ENCODE measurements at regions not wholly inside any gene's neighbourhood (a gene's known extent, or its start where the extent isn't known, plus 50 kb on each side); places are given as distances from the start of the nearest gene placed in this dataset.

DNA sequence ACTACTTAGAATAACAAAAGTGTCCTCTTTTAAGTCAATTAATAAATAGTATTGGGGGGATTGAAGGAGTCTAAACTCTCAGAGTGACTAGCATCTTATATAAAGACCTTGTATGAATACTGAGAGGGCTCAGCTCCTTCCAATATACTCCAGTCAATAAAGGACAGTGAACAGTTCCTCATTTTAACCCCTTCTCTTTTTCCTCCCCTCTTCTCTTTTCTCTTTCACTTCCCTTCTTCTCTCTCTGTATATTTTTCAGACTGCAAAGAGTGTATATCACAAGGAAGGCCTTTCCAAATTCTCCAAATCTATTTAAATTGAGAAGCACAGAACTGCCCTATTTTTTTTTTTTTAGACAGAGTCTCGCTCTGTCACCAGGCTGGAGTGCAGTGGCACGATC is 99.5 kb downstream of the CD164 start:
- no peak for DNase-seq (ENCODE audit: low read depth, low spot score)
- Histone ChIP-seq H3K9ac (ENCODE audit: insufficient read length, low read depth) (no peak overlapping the region), H3K9me3 (ENCODE audit: insufficient read depth, low read length) (no peaks in the 10 kb centered on the region), H3K4me3 (ENCODE audit: insufficient read length, low read depth) (no peak overlapping the region), H3K36me3 (ENCODE audit: insufficient read depth, insufficient read length, low read length) (no peaks in the 10 kb centered on the region), H3K4me1 (ENCODE audit: insufficient read depth, insufficient read length) (no peaks in the 10 kb centered on the region), H3K27me3 (ENCODE audit: insufficient read depth, insufficient read length) (no peaks in the 10 kb centered on the region)
- no peak for TF ChIP-seq ZNF274 (IDR thresholded peaks at IDR 0.05; ENCODE audit: low read depth, low read length)
- TF ChIP-seq YY1 (IDR thresholded peaks at IDR 0.05; ENCODE audit: insufficient read depth, insufficient read length), result no peak
- TF ChIP-seq SUZ12 (IDR thresholded peaks at IDR 0.05; ENCODE audit: extremely low read depth, insufficient read depth, insufficient read length), result no peak

DNA sequence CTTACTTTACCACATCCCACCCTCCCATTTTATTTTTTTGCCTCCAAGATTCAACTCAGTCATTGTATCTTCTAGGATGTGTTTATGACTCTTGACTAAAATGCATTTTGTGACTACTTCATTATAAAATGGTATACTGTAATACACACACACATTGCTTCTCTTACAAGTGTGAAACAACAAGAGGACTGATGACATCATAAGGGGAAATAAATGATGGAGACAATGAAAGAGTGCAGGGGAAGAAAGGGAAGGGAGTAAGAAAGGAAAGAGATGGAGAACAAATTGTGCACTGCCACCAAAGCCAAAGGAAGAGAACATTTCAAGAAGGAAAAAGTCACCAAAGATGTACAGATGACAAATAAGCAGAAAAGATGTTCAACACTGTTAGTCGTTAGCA is 102.6 kb downstream of the CD164 start:
- DNase-seq (ENCODE audit: low read depth, low spot score), result no peak
- no peak overlapping the region for H3K4me3 ChIP-seq (ENCODE audit: insufficient read length, low read depth)
- H3K9me3 ChIP-seq (ENCODE audit: insufficient read depth, low read length), result no peaks in the 10 kb centered on the region
- no peak overlapping the region for H3K9ac ChIP-seq (ENCODE audit: insufficient read length, low read depth)
- no peaks in the 10 kb centered on the region for H3K36me3 ChIP-seq (ENCODE audit: insufficient read depth, insufficient read length, low read length)
- no peak for TF ChIP-seq SUZ12 (IDR thresholded peaks at IDR 0.05; ENCODE audit: extremely low read depth, insufficient read depth, insufficient read length)
- no peaks in the 10 kb centered on the region for H3K4me1 ChIP-seq (ENCODE audit: insufficient read depth, insufficient read length)
- no peaks in the 10 kb centered on the region for H3K27me3 ChIP-seq (ENCODE audit: insufficient read depth, insufficient read length)

DNA sequence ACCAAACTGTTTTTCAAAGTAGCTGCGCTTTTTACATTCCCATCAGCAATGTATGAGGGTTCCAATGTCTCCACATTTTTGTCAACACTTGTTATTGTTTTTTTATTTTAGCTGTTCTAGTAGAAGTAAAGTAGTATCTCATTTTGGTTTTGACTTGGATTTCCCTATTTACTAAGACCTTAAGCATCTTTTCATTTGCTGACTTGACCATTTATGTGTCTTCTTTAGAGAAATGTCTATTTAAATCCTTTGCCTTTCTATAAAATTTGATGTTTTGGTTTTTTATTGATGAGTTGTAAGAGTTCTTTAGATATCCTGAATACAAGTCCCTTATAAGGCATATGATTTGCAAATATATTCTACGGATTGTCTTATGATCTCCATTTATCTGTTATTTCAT is 110.6 kb downstream of the CD164 start:
- Histone ChIP-seq H3K4me1 (ENCODE audit: insufficient read depth, insufficient read length) (no peaks in the 10 kb centered on the region), H3K9ac (ENCODE audit: insufficient read length, low read depth) (no peak overlapping the region), H3K4me3 (ENCODE audit: insufficient read length, low read depth) (no peak overlapping the region), H3K9me3 (ENCODE audit: insufficient read depth, low read length) (peaks cover 7% of the 10 kb centered on the region; the same call in 1 of the 2 replicates), H3K36me3 (ENCODE audit: insufficient read depth, insufficient read length, low read length) (peaks cover 2% of the 10 kb centered on the region), H3K27me3 (ENCODE audit: insufficient read depth, insufficient read length) (no peaks in the 10 kb centered on the region)
- TF ChIP-seq ZNF274 (IDR thresholded peaks at IDR 0.05; ENCODE audit: low read depth, low read length) (no peak), SUZ12 (IDR thresholded peaks at IDR 0.05; ENCODE audit: extremely low read depth, insufficient read depth, insufficient read length) (no peak), YY1 (IDR thresholded peaks at IDR 0.05; ENCODE audit: insufficient read depth, insufficient read length) (no peak)
- no peak for DNase-seq (ENCODE audit: low read depth, low spot score)

DNA sequence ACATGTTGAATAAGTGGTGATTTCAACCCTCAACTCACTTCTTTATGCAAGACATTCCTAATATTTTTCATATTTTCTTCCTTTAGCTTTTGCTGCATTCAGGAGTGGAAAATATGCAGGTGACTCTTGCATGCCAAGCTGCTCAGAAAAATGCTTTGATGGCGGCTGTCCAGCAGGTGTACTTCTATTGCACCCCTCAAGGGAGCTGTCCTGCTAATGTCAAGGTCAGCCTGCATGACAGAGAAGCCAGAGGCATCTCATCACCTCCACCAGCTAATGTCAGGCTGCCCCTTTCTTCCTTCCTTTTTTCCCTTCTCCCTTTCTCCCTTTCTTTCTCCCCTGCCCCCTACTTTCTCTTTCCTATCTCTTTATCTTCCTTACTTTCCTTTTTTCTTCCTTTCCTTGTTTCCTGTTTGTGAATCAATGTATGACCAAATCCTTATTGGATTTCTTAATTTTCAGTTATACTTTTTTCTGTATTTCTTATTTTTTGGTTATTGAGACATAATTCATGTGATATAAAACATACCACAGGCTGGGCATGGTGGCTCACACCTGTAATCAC is 112.2 kb downstream of the CD164 start:
- H3K36me3 ChIP-seq (ENCODE audit: insufficient read depth, insufficient read length, low read length), result peaks cover 6% of the 10 kb centered on the region
- H3K27me3 ChIP-seq (ENCODE audit: insufficient read depth, insufficient read length), result no peaks in the 10 kb centered on the region
- H3K4me1 ChIP-seq (ENCODE audit: insufficient read depth, insufficient read length), result no peaks in the 10 kb centered on the region
- TF ChIP-seq ZNF274 (IDR thresholded peaks at IDR 0.05; ENCODE audit: low read depth, low read length), result no peak
- no peak for TF ChIP-seq YY1 (IDR thresholded peaks at IDR 0.05; ENCODE audit: insufficient read depth, insufficient read length)
- no peak for TF ChIP-seq SUZ12 (IDR thresholded peaks at IDR 0.05; ENCODE audit: extremely low read depth, insufficient read depth, insufficient read length)
- no peak overlapping the region for H3K9ac ChIP-seq (ENCODE audit: insufficient read length, low read depth)
- H3K9me3 ChIP-seq (ENCODE audit: insufficient read depth, low read length), result peaks cover 7% of the 10 kb centered on the region; the same call in 1 of the 2 replicates
- no peak overlapping the region for H3K4me3 ChIP-seq (ENCODE audit: insufficient read length, low read depth)
- no peak for DNase-seq (ENCODE audit: low read depth, low spot score)

DNA sequence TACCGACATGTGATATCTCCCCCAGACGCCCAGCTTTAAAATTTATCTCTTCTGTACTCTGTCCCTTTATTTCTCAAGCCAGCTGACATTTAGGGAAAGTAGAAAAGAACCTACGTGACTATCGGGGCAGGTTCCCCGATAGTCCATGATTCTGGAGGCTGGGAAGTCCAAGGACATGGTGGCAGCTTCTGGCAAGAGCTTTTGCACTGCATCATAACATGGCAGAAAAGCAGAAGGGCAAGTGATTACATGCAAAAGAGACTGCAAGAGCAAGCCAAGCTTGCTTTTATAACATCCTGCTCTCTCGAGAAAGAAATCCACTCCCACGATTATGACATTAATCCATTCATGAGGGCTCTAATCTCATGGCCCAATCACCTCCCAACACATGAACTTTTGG is 113.2 kb downstream of the CD164 start:
- no peak for DNase-seq (ENCODE audit: low read depth, low spot score)
- no peak overlapping the region for H3K4me3 ChIP-seq (ENCODE audit: insufficient read length, low read depth)
- H3K36me3 ChIP-seq (ENCODE audit: insufficient read depth, insufficient read length, low read length), result peaks cover 6% of the 10 kb centered on the region
- H3K9me3 ChIP-seq (ENCODE audit: insufficient read depth, low read length), result peaks cover 7% of the 10 kb centered on the region; the same call in 1 of the 2 replicates
- no peak for TF ChIP-seq YY1 (IDR thresholded peaks at IDR 0.05; ENCODE audit: insufficient read depth, insufficient read length)
- TF ChIP-seq ZNF274 (IDR thresholded peaks at IDR 0.05; ENCODE audit: low read depth, low read length), result no peak
- TF ChIP-seq SUZ12 (IDR thresholded peaks at IDR 0.05; ENCODE audit: extremely low read depth, insufficient read depth, insufficient read length), result no peak
- no peak overlapping the region for H3K9ac ChIP-seq (ENCODE audit: insufficient read length, low read depth)
- H3K4me1 ChIP-seq (ENCODE audit: insufficient read depth, insufficient read length), result no peaks in the 10 kb centered on the region
- H3K27me3 ChIP-seq (ENCODE audit: insufficient read depth, insufficient read length), result no peaks in the 10 kb centered on the region

DNA sequence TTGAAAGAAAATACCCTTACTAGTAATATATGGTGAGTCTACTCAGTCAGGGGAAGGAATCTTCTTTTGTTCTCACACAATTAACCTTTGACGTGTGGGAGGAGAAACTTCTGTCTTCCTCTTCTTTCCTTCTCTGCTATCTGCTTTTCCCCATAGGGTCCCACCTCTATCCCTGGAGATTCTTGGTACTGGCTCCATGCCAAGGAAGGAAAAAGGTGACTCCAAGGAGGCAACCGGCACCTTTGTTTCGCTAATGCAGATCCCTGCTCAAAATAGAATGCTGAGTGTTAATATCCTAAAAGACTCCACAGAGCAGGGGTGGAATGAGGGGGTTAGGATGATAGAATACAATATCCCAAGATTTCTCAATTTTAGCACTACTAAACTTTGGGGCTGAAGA is 116.7 kb downstream of the CD164 start:
- Histone ChIP-seq H3K27me3 (ENCODE audit: insufficient read depth, insufficient read length) (no peaks in the 10 kb centered on the region), H3K4me3 (ENCODE audit: insufficient read length, low read depth) (no peak overlapping the region), H3K9ac (ENCODE audit: insufficient read length, low read depth) (no peak overlapping the region), H3K4me1 (ENCODE audit: insufficient read depth, insufficient read length) (no peaks in the 10 kb centered on the region), H3K36me3 (ENCODE audit: insufficient read depth, insufficient read length, low read length) (peaks cover 19% of the 10 kb centered on the region), H3K9me3 (ENCODE audit: insufficient read depth, low read length) (peaks cover 7% of the 10 kb centered on the region; the same call in 1 of the 2 replicates)
- no peak for DNase-seq (ENCODE audit: low read depth, low spot score)
- no peak for TF ChIP-seq SUZ12 (IDR thresholded peaks at IDR 0.05; ENCODE audit: extremely low read depth, insufficient read depth, insufficient read length)
- no peak for TF ChIP-seq YY1 (IDR thresholded peaks at IDR 0.05; ENCODE audit: insufficient read depth, insufficient read length)
- no peak for TF ChIP-seq ZNF274 (IDR thresholded peaks at IDR 0.05; ENCODE audit: low read depth, low read length)

DNA sequence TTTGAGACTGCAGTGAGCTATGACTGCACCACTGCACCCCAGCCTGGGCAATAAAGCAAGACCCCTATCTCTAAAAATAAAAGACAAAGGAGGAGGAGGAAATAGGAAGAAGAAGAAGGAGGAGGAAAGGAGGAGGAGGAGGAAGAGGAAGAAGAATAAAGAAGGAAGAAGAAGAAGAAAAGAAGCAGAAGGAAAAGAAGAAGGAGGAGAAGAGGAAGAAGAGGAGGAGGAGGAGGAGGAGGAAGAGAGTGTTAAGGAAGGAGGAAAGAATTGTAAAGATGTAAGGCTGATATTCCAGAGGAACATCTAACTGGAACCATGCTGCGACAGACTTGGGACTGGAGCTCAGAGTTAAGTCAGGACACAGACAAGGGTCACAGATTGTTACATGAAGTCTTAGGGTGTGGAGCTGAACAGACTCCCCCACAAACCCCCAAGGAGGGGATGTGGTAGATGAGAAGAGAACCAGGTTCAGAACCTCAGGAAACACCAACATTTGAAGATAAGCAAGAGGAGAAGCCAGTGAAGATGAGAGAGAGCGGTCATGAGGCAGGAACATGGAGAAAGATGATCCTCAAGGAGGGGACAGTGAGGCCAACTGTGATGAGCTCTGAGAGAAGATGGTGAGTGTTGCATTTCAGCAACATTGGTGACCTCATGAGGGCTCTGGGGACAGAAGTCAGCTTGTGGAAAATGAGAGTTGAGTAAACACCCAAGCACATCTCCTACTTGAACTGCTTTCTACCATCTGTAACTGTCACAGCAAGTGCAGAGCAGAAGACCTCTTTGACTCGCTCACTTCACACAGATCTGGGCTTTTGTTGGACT is 118.2 kb downstream of the CD164 start:
- no peaks in the 10 kb centered on the region for H3K27me3 ChIP-seq (ENCODE audit: insufficient read depth, insufficient read length)
- TF ChIP-seq YY1 (IDR thresholded peaks at IDR 0.05; ENCODE audit: insufficient read depth, insufficient read length) (no peak), ZNF274 (IDR thresholded peaks at IDR 0.05; ENCODE audit: low read depth, low read length) (no peak), SUZ12 (IDR thresholded peaks at IDR 0.05; ENCODE audit: extremely low read depth, insufficient read depth, insufficient read length) (no peak)
- no peaks in the 10 kb centered on the region for H3K4me1 ChIP-seq (ENCODE audit: insufficient read depth, insufficient read length)
- no peak overlapping the region for H3K4me3 ChIP-seq (ENCODE audit: insufficient read length, low read depth)
- no peak for DNase-seq (ENCODE audit: low read depth, low spot score)
- no peak overlapping the region for H3K9ac ChIP-seq (ENCODE audit: insufficient read length, low read depth)
- peaks cover 17% of the 10 kb centered on the region for H3K36me3 ChIP-seq (ENCODE audit: insufficient read depth, insufficient read length, low read length)
- peaks cover 4% of the 10 kb centered on the region; the same call in 1 of the 2 replicates for H3K9me3 ChIP-seq (ENCODE audit: insufficient read depth, low read length)
